ENCODE measurements at regions not wholly inside any gene's neighbourhood (a gene's known extent, or its start where the extent isn't known, plus 50 kb on each side); places are given as distances from the start of the nearest gene placed in this dataset.
"Not testable (repeated sequence)": the region's sequence is repeated elsewhere in the genome, so short reads cannot be mapped to it uniquely, and the experiment has no call there.

GRCh38 chr7:65749039-65749438 is 123.8 kb upstream of the VKORC1L1 start:
- intact Hi-C loops (cut with DNase I) = loop anchor here in 1 of 10 donors (10.0 kb wide), 1 partner anchor 246 kb away; no protein-coding TSS in a partner anchor
- no peak overlapping the region for H3K4me3 ChIP-seq
- TF ChIP-seq POLR2A (IDR thresholded peaks at IDR 0.05) (no peak), CTCF (IDR thresholded peaks at IDR 0.05) (no peak)
- DNase-seq (no peak), ATAC-seq (no peak)
- peaks cover 0 to 11% (median 0%) of the 10 kb centered on the region in 9 donors for H3K36me3 ChIP-seq
- 90 to 97% (median 94%) methylated on average over 4 of the region's 4 CpGs for WGBS, 4 donors
- H3K27ac ChIP-seq = peak overlapping the region in 1 of 12 donors; percentile 93
- H3K9me3 ChIP-seq = no peaks in the 10 kb centered on the region
- peaks cover 0 to 27% (median 12%) of the 10 kb centered on the region in 12 donors for H3K4me1 ChIP-seq
- no peaks in the 10 kb centered on the region for H3K27me3 ChIP-seq

- H3K4me1 ChIP-seq = peaks cover 0 to 27% (median 12%) of the 10 kb centered on the region in 12 donors
- peak overlapping the region in 1 of 12 donors; percentile 93 for H3K27ac ChIP-seq
- peak overlapping the region in 2 of 12 donors; percentile 88 to 90 for H3K4me3 ChIP-seq
- no peak for DNase-seq
- no peak for ATAC-seq
- intact Hi-C loops (cut with DNase I) = loop anchor here in 1 of 10 donors (10.0 kb wide), 1 partner anchor 245 kb away; no protein-coding TSS in a partner anchor
- H3K36me3 ChIP-seq = peaks cover 0 to 16% (median under 1%) of the 10 kb centered on the region in 9 donors
- WGBS, 4 donors = 93 to 98% (median 96%) methylated on average over 12 of the region's 12 CpGs
- no peak for TF ChIP-seq POLR2A (IDR thresholded peaks at IDR 0.05)
- no peak for TF ChIP-seq CTCF (IDR thresholded peaks at IDR 0.05)
- no peaks in the 10 kb centered on the region for H3K27me3 ChIP-seq
- H3K9me3 ChIP-seq = no peaks in the 10 kb centered on the region
Measured at GRCh38 chr7:65749518-65749917, 123.4 kb upstream of the VKORC1L1 start.

- ATAC-seq (peak; percentile 98 to 100 (median 100)), DNase-seq (peak; percentile 91 to 96 (median 92))
- H3K27me3 ChIP-seq = no peaks in the 10 kb centered on the region
- TF ChIP-seq POLR2A (IDR thresholded peaks at IDR 0.05) = peak in 1 of 2 donors; percentile 59
- peak in 4 of 12 donors; percentile 4 to 32 (median 12) for TF ChIP-seq CTCF (IDR thresholded peaks at IDR 0.05)
- peaks cover 0 to 28% (median 7%) of the 10 kb centered on the region in 9 donors for H3K36me3 ChIP-seq
- intact Hi-C loops (cut with DNase I) = no loop called here
- H3K9me3 ChIP-seq = no peaks in the 10 kb centered on the region
- H3K27ac ChIP-seq = peak overlapping the region; percentile 34 to 93 (median 84)
- peak overlapping the region; percentile 73 to 97 (median 86) for H3K4me3 ChIP-seq
- 0 to 1% (median 1%) methylated on average over 35 to 69 of the region's 69 CpGs for WGBS, 4 donors
- peaks cover 0 to 24% (median 12%) of the 10 kb centered on the region in 12 donors for H3K4me1 ChIP-seq
Measured at GRCh38 chr7:65750511-65751344, 122.1 kb upstream of the VKORC1L1 start.

GRCh38 chr7:65754070-65754469 is 118.8 kb upstream of the VKORC1L1 start:
- 94 to 97% (median 96%) methylated on average over 5 of the region's 5 CpGs for WGBS, 4 donors
- Histone ChIP-seq H3K36me3 (peaks cover 0 to 56% (median 17%) of the 10 kb centered on the region in 9 donors), H3K27ac (peak overlapping the region in 1 of 12 donors; percentile 55), H3K4me1 (peaks cover 0 to 23% (median 11%) of the 10 kb centered on the region in 12 donors)
- intact Hi-C loops (cut with DNase I); DNase-seq; ATAC-seq; H3K4me3 ChIP-seq; H3K27me3 ChIP-seq; H3K9me3 ChIP-seq: not testable (repeated sequence)

GRCh38 chr7:65758991-65759390 is 113.9 kb upstream of the VKORC1L1 start:
- H3K27ac ChIP-seq; H3K9me3 ChIP-seq; intact Hi-C loops (cut with DNase I); H3K27me3 ChIP-seq; ATAC-seq; H3K4me3 ChIP-seq; DNase-seq; H3K4me1 ChIP-seq: not testable (repeated sequence)
- peaks cover 0 to 78% (median 34%) of the 10 kb centered on the region in 9 donors for H3K36me3 ChIP-seq
- WGBS, 4 donors = 97 to 100% (median 100%) methylated on average over 1 of the region's 1 CpG

GRCh38 chr7:65762712-65763111 is 110.2 kb upstream of the VKORC1L1 start:
- peak in 3 of 4 donors; percentile 42 to 73 (median 66) for ATAC-seq
- H3K4me3 ChIP-seq; DNase-seq; H3K27me3 ChIP-seq; H3K27ac ChIP-seq; H3K4me1 ChIP-seq; intact Hi-C loops (cut with DNase I); H3K9me3 ChIP-seq: not testable (repeated sequence)
- peaks cover 0 to 49% (median 17%) of the 10 kb centered on the region in 9 donors for H3K36me3 ChIP-seq
- 49 to 62% (median 60%) methylated on average over 3 of the region's 3 CpGs for WGBS, 4 donors

- H3K27ac ChIP-seq; H3K4me3 ChIP-seq; DNase-seq; H3K4me1 ChIP-seq; intact Hi-C loops (cut with DNase I); H3K27me3 ChIP-seq; H3K9me3 ChIP-seq: not testable (repeated sequence)
- peak in 1 of 4 donors; percentile 20 for ATAC-seq
- peaks cover 0 to 45% (median 17%) of the 10 kb centered on the region in 9 donors for H3K36me3 ChIP-seq
- 70 to 81% (median 73%) methylated on average over 5 of the region's 5 CpGs for WGBS, 4 donors
Measured at GRCh38 chr7:65763114-65763513, 109.8 kb upstream of the VKORC1L1 start.
